NT2/D1 (cell line): ENCODE measurements at regions not wholly inside any gene's neighbourhood (a gene's known extent, or its start where the extent isn't known, plus 50 kb on each side); places are given as distances from the start of the nearest gene placed in this dataset.

Source experiments
- SUZ12 ChIP-seq: IDR thresholded peaks from 2 replicates; pipeline ENCODE4 v1.6.1; 2011; ENCODE audit not compliant: insufficient read length, insufficient read depth; ENCODE audit errors: extremely low read depth
- YY1 ChIP-seq: IDR thresholded peaks from 2 replicates; pipeline ENCODE4 v1.6.1; 2011; ENCODE audit not compliant: insufficient read length, insufficient read depth
- ZNF274 ChIP-seq: IDR thresholded peaks from 2 replicates; pipeline ENCODE4 v1.6.1; 2011; ENCODE audit warnings: mild to moderate bottlenecking, low read depth, low read length

- no peak for TF ChIP-seq ZNF274
- TF ChIP-seq YY1 = no peak
- no peak for TF ChIP-seq SUZ12
Measured at GRCh38 chr12:23126794-23127193, 501.8 kb downstream of the ETNK1 start.
